HUES64 (cell line): ENCODE measurements at regions not wholly inside any gene's neighbourhood (a gene's known extent, or its start where the extent isn't known, plus 50 kb on each side); places are given as distances from the start of the nearest gene placed in this dataset.

Source experiments
- H3K27ac ChIP-seq: 2 replicates; pipeline ENCODE4 v1.7.0; 2013; ENCODE audit warnings: low read depth, low read length, inconsistent platforms
- H3K27me3 ChIP-seq: 2 replicates; pipeline ENCODE4 v1.6.1; 2013; ENCODE audit warnings: mild to moderate bottlenecking, low read length; ENCODE audit not compliant: insufficient read depth
- H3K36me3 ChIP-seq: 2 replicates; pipeline ENCODE4 v1.6.1; 2013; ENCODE audit warnings: mild to moderate bottlenecking, low read length; ENCODE audit not compliant: insufficient read depth
- H3K4me1 ChIP-seq: 2 replicates; pipeline ENCODE4 v1.6.1; 2013; ENCODE audit warnings: mild to moderate bottlenecking, low read length, moderate library complexity; ENCODE audit not compliant: insufficient read depth
- H3K4me3 ChIP-seq: 2 replicates; pipeline ENCODE4 v1.5.1; 2013; ENCODE audit warnings: mild to moderate bottlenecking, low read length, moderate library complexity
- H3K9ac ChIP-seq: 2 replicates; pipeline ENCODE4 v1.6.1; 2013; ENCODE audit warnings: mild to moderate bottlenecking, low read depth, low read length
- H3K9me3 ChIP-seq: 2 replicates; pipeline ENCODE4 v1.6.1; 2013; ENCODE audit warnings: low read depth, low read length; ENCODE audit not compliant: insufficient read depth
- WGBS: fragments of 150-250, 120-280 bp; methylation state at CpG from one replicate; pipeline ENCODE4 v1.1.7; 2013; ENCODE audit warnings: missing lambda C conversion rate; 5-methylcytosine and 5-hydroxymethylcytosine counted together

DNA sequence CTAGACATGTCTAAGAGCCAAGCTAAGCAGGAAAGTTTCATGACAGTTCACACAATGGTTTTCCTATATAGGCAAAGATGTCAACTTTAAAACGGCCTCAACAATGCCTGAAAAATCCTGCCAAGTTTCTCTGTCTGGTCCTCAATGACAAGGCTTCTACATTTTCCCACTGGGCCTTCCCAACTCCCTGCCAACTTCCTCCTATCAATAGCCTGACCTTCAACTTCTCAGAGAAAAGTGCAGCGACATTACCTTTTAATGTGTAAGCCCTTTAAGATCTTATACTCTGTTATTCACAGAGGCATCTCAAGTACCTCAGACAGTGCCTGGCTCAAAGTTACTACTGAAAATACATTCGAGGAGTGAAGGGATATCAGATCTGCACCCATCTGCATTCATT is 56.2 kb upstream of the BTBD3 start:
- Histone ChIP-seq H3K9me3 (no peaks in the 10 kb centered on the region), H3K4me3 (no peak overlapping the region), H3K4me1 (no peaks in the 10 kb centered on the region), H3K36me3 (no peaks in the 10 kb centered on the region), H3K27ac (no peak overlapping the region), H3K27me3 (no peaks in the 10 kb centered on the region), H3K9ac (no peak overlapping the region)
- WGBS = 92% methylated on average over 3 of the region's 3 CpGs

DNA sequence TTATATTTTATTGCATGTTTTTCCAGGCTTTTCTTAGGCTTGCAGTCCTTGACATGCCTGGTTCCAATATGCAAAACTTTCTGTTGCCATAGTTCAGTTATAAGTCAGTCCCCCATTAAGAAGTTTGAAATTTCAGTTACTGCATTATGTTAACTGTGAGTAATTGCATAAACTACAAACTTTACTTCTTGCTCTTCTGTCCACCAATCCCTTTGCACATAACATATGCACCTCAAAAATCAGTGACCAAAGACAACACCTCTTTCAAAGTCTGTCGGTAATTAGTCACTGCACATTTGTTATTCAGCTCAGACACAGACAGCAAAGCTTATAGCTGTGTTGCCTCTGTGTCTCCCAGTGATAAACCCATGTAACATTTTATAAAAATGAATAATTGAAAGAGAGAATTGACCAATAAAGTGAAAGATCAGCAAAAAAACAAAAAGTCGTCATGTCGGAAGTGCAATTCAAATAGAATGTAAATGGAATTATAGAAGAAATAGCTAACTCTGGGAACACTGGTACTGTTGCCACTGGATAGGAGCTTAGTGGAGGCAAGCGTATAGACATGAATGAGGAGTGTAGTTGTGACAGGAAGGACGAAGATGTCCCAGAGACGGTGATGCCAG is 50.3 kb upstream of the BTBD3 start:
- peaks cover 7% of the 10 kb centered on the region; the same call in 1 of the 2 replicates for H3K4me1 ChIP-seq
- no peak overlapping the region for H3K4me3 ChIP-seq

More for the DNA sequence above, 50.3 kb upstream of the BTBD3 start:
- Histone ChIP-seq H3K9me3 (no peaks in the 10 kb centered on the region), H3K36me3 (no peaks in the 10 kb centered on the region), H3K9ac (no peak overlapping the region), H3K27ac (no peak overlapping the region), H3K27me3 (no peaks in the 10 kb centered on the region)
- 80% methylated on average over 6 of the region's 6 CpGs for WGBS
